ENCODE measurements at regions not wholly inside any gene's neighbourhood (a gene's known extent, or its start where the extent isn't known, plus 50 kb on each side); places are given as distances from the start of the nearest gene placed in this dataset.

- TF ChIP-seq CTCF (IDR thresholded peaks at IDR 0.05) = no peak
- TF ChIP-seq POLR2AphosphoS5 (IDR thresholded peaks at IDR 0.05) = no peak
- no peak for TF ChIP-seq POLR2A (IDR thresholded peaks at IDR 0.05; ENCODE audit: low read depth)
These were observed 104.9 kb upstream of the IQSEC1 start for GRCh38 chr3:13178107-13178506.
